ENCODE measurements at regions not wholly inside any gene's neighbourhood (a gene's known extent, or its start where the extent isn't known, plus 50 kb on each side); places are given as distances from the start of the nearest gene placed in this dataset.
"Not testable (repeated sequence)": the region's sequence is repeated elsewhere in the genome, so short reads cannot be mapped to it uniquely, and the experiment has no call there.

GRCh38 chr18:43793910-43794309, 516.6 kb upstream of the SYT4 start:
- DNase-seq (ENCODE audit: extremely low read depth in 1 of 2, low read depth in 1 of 2): no peak

GRCh38 chr18:43794363-43794762, 517.1 kb upstream of the SYT4 start:
- DNase-seq (ENCODE audit: extremely low read depth in 1 of 2, low read depth in 1 of 2): no peak

- DNase-seq (ENCODE audit: extremely low read depth in 1 of 2, low read depth in 1 of 2): no peak
These were observed 520.1 kb upstream of the SYT4 start for GRCh38 chr18:43797347-43797746.

GRCh38 chr18:43800584-43800983, 523.3 kb upstream of the SYT4 start:
- no peak for DNase-seq (ENCODE audit: extremely low read depth in 1 of 2, low read depth in 1 of 2)

- DNase-seq (ENCODE audit: extremely low read depth in 1 of 2, low read depth in 1 of 2): no peak
These were observed 528.4 kb upstream of the SYT4 start for GRCh38 chr18:43805646-43806194.

- DNase-seq (ENCODE audit: extremely low read depth in 1 of 2, low read depth in 1 of 2): no peak
These were observed 535.3 kb upstream of the SYT4 start for GRCh38 chr18:43812627-43813026.

- DNase-seq (ENCODE audit: extremely low read depth in 1 of 2, low read depth in 1 of 2): no peak
These were observed 542.1 kb upstream of the SYT4 start for GRCh38 chr18:43819397-43819796.

- DNase-seq (ENCODE audit: extremely low read depth in 1 of 2, low read depth in 1 of 2): no peak
These were observed 542.6 kb upstream of the SYT4 start for GRCh38 chr18:43819873-43820272.

- DNase-seq (ENCODE audit: extremely low read depth in 1 of 2, low read depth in 1 of 2): no peak
These were observed 548.5 kb upstream of the SYT4 start for GRCh38 chr18:43825768-43826167.

GRCh38 chr18:43826215-43826614, 548.9 kb upstream of the SYT4 start:
- DNase-seq (ENCODE audit: extremely low read depth in 1 of 2, low read depth in 1 of 2): no peak

GRCh38 chr18:43827311-43827710, 550.0 kb upstream of the SYT4 start:
- DNase-seq (ENCODE audit: extremely low read depth in 1 of 2, low read depth in 1 of 2): no peak

- DNase-seq (ENCODE audit: extremely low read depth in 1 of 2, low read depth in 1 of 2): no peak
These were observed 553.0 kb upstream of the SYT4 start for GRCh38 chr18:43830303-43830702.

GRCh38 chr18:43830947-43831346, 553.7 kb upstream of the SYT4 start:
- no peak for DNase-seq (ENCODE audit: extremely low read depth in 1 of 2, low read depth in 1 of 2)

- no peak for DNase-seq (ENCODE audit: extremely low read depth in 1 of 2, low read depth in 1 of 2)
These were observed 569.0 kb upstream of the SYT4 start for GRCh38 chr18:43846299-43846698.

GRCh38 chr18:43847164-43848091, 570.1 kb upstream of the SYT4 start:
- DNase-seq (ENCODE audit: extremely low read depth in 1 of 2, low read depth in 1 of 2): no peak

GRCh38 chr18:43849831-43850230, 572.5 kb upstream of the SYT4 start:
- not testable (repeated sequence) for DNase-seq (ENCODE audit: extremely low read depth in 1 of 2, low read depth in 1 of 2)

GRCh38 chr18:43855376-43855775, 578.1 kb upstream of the SYT4 start:
- no peak for DNase-seq (ENCODE audit: extremely low read depth in 1 of 2, low read depth in 1 of 2)

GRCh38 chr18:43863180-43863579, 585.9 kb upstream of the SYT4 start:
- DNase-seq (ENCODE audit: extremely low read depth in 1 of 2, low read depth in 1 of 2): no peak

GRCh38 chr18:43866696-43867095, 589.4 kb upstream of the SYT4 start:
- no peak for DNase-seq (ENCODE audit: extremely low read depth in 1 of 2, low read depth in 1 of 2)

GRCh38 chr18:43868497-43868995, 591.3 kb upstream of the SYT4 start:
- no peak for DNase-seq (ENCODE audit: extremely low read depth in 1 of 2, low read depth in 1 of 2)

GRCh38 chr18:43869451-43870008, 592.2 kb upstream of the SYT4 start:
- DNase-seq (ENCODE audit: extremely low read depth in 1 of 2, low read depth in 1 of 2): no peak

- no peak for DNase-seq (ENCODE audit: extremely low read depth in 1 of 2, low read depth in 1 of 2)
These were observed 593.3 kb upstream of the SYT4 start for GRCh38 chr18:43870626-43871025.
